Spleen (tissue), 7 donors: ENCODE measurements at regions not wholly inside any gene's neighbourhood (a gene's known extent, or its start where the extent isn't known, plus 50 kb on each side); places are given as distances from the start of the nearest gene placed in this dataset.

Source experiments
- POLR2A ChIP-seq, 3 donors: fragments of 450-650 bp; IDR thresholded peaks; one replicate each; pipeline ENCODE4 v1.5.1; 2017; ENCODE audit warnings: antibody characterized with exemption in 3 of 3, mild to moderate bottlenecking in 1 of 3
- POLR2AphosphoS5 ChIP-seq, 3 donors: sonication (generic); formaldehyde crosslinking; IDR thresholded peaks; one replicate each; pipeline ENCODE4 v1.5.1; 2017; ENCODE audit warnings: antibody characterized with exemption in 3 of 3
- TF ChIP-seq, protein P1 (sequence below), 11 experiments: fragments of 200-600 bp in 7 of 11; fragments of 450-650 bp in 4 of 11; sonication (generic) in 4 of 11; IDR thresholded peaks in 8 of 11; conservative IDR thresholded peaks in 3 of 11; 1 replicate in 7 of 11; 2 replicates in 4 of 11; pipeline versions ENCODE4 v1.4.0 to v1.8.0; 2016 to 2021; ENCODE audit warnings: antibody characterized with exemption in 11 of 11, inconsistent platforms in 4 of 11, mild to moderate bottlenecking in 1 of 11
- donor health status: DM: no; HTN: no; CAD: no; lungs with moderate emphysema.
- donor health status: DM: no; HTN: no; CAD: no.
- donor health status: DM: no; HTN: no; CAD: no.

DNA sequence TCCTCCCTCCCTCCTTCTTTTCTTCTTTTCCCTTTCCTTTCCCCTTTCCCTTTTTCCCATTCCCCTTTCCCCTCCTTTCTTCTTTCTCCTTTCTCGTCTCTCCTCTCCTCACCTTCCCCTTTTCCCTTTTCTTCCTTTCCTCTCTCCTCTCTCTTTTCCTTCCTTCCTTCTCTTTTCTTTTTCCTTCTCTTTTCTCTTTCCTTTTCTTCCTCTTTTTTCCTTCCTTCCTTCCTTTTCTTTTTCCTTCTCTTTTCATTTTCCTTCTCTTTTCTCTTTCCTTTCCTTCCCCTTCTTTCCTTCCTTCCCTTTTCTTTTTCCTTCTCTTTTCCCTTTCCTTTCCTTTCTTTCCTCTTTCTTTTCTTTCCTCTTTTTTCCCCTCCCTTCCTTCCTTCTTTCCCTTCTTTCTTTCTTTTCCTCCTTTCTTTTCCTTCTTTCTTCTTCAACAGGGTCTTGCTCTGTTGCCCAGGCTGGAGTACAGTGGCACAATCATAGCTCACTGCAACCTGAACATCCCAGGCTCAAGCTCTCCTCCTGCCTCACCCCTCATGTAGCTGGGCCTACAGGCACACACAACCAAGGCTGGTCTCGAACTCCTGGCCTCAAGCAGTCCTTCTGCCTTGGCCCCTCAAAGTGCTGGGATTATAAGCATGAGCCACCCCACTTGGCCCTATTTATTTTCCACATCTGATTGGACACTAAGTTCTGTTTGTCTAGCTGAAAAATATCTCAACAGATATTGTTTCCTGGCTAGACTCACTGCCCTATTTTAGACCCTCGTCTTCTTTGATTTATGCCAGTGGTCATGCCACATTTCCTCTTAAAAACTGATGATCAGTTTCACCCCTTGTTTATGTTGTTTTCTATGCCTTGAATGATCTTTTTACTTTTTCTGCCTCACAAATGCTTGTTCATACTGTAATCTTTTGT is 57.1 kb upstream of the MACF1 start:
- TF ChIP-seq, protein P1, sequence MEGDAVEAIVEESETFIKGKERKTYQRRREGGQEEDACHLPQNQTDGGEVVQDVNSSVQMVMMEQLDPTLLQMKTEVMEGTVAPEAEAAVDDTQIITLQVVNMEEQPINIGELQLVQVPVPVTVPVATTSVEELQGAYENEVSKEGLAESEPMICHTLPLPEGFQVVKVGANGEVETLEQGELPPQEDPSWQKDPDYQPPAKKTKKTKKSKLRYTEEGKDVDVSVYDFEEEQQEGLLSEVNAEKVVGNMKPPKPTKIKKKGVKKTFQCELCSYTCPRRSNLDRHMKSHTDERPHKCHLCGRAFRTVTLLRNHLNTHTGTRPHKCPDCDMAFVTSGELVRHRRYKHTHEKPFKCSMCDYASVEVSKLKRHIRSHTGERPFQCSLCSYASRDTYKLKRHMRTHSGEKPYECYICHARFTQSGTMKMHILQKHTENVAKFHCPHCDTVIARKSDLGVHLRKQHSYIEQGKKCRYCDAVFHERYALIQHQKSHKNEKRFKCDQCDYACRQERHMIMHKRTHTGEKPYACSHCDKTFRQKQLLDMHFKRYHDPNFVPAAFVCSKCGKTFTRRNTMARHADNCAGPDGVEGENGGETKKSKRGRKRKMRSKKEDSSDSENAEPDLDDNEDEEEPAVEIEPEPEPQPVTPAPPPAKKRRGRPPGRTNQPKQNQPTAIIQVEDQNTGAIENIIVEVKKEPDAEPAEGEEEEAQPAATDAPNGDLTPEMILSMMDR (IDR thresholded peaks at IDR 0.05 in 8 of 11, conservative IDR thresholded peaks at IDR 0.05 in 3 of 11): no peak
- TF ChIP-seq POLR2A (IDR thresholded peaks at IDR 0.05) (no peak), POLR2AphosphoS5 (IDR thresholded peaks at IDR 0.05) (no peak)
